ENCODE measurements at regions not wholly inside any gene's neighbourhood (a gene's known extent, or its start where the extent isn't known, plus 50 kb on each side); places are given as distances from the start of the nearest gene placed in this dataset.
"Not testable (repeated sequence)": the region's sequence is repeated elsewhere in the genome, so short reads cannot be mapped to it uniquely, and the experiment has no call there.

DNA sequence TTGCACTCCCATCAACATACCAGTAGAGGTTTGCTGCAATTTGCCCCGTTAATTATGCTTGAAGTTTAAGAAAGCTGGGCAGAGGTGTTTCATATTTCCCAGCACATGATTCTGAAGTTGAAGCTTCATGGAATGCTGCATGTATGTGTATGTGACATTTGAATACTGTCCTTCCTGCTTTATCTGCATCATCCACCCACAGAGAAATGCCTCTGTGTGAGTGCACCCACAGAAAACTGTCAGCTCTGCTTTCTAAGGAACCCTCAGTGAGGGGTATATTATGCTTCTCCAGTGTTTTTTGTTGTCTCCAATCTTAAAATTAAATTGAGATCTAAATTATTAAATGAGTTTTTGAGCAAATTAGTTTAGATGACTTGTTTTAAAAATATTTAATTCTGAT is 358.1 kb upstream of the PIK3R1 start:
- Histone ChIP-seq H3K4me1 (replicated peaks; ENCODE audit: insufficient read depth) (no peaks in the 10 kb centered on the region), H3K4me2 (no peak overlapping the region), H3K36me3 (ENCODE audit: low read depth) (no peaks in the 10 kb centered on the region), H2AFZ (no peak overlapping the region), H3K4me3 (no peak overlapping the region), H4K20me1 (ENCODE audit: insufficient read depth) (no peaks in the 10 kb centered on the region), H3F3A (ENCODE audit: insufficient read depth, low read depth) (no peaks in the 10 kb centered on the region), H3K9me3 (ENCODE audit: insufficient read depth, low read depth) (no peaks in the 10 kb centered on the region; the same call in 1 of the 2 replicates), H3K27me3 (ENCODE audit: insufficient read depth, low read depth) (no peaks in the 10 kb centered on the region), H3K27ac (no peak overlapping the region), H3K9me2 (ENCODE audit: insufficient read depth) (no peaks in the 10 kb centered on the region), H3K79me2 (ENCODE audit: low read depth) (no peaks in the 10 kb centered on the region)
- TF ChIP-seq, protein P1, sequence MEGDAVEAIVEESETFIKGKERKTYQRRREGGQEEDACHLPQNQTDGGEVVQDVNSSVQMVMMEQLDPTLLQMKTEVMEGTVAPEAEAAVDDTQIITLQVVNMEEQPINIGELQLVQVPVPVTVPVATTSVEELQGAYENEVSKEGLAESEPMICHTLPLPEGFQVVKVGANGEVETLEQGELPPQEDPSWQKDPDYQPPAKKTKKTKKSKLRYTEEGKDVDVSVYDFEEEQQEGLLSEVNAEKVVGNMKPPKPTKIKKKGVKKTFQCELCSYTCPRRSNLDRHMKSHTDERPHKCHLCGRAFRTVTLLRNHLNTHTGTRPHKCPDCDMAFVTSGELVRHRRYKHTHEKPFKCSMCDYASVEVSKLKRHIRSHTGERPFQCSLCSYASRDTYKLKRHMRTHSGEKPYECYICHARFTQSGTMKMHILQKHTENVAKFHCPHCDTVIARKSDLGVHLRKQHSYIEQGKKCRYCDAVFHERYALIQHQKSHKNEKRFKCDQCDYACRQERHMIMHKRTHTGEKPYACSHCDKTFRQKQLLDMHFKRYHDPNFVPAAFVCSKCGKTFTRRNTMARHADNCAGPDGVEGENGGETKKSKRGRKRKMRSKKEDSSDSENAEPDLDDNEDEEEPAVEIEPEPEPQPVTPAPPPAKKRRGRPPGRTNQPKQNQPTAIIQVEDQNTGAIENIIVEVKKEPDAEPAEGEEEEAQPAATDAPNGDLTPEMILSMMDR (conservative IDR thresholded peaks at IDR 0.05) = no peak
- TF ChIP-seq EZH2 (IDR thresholded peaks at IDR 0.05; ENCODE audit: low read depth) = no peak
- BruUV-seq (replicated peaks) = no TSS peak
- CTCF ChIA-PET = no interaction called here
- DNase-seq = no peak
- POLR2A ChIA-PET (ENCODE audit: unreplicated experiment) = no interaction called here
- intact Hi-C loops (cut with micrococcal nuclease; ENCODE audit: unreplicated experiment) = no loop called here

DNA sequence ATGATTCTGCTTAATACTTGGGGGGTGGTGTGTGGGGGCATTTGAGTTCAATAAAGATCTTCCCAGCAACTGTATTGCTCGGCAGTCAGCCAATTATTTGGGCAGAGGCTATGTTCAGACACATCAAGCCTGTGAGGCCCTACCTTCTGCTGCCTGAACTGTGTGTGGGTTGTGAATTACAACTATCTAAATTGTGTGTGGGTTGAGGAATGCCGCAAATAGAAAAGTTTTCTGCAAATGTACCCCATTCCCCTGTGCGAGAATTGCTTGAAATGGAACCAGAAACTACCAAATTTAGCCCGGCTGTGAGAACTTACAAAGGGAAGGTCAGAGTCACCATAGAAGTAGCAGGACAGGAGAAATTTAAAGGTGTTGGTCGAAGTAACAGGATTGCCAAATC is 360.0 kb upstream of the PIK3R1 start:
- Histone ChIP-seq H3K4me3 (no peak overlapping the region), H3F3A (ENCODE audit: insufficient read depth, low read depth) (no peaks in the 10 kb centered on the region), H3K4me1 (replicated peaks; ENCODE audit: insufficient read depth) (no peaks in the 10 kb centered on the region), H3K4me2 (no peak overlapping the region), H3K79me2 (ENCODE audit: low read depth) (no peaks in the 10 kb centered on the region), H2AFZ (no peak overlapping the region), H3K36me3 (ENCODE audit: low read depth) (no peaks in the 10 kb centered on the region), H3K27me3 (ENCODE audit: insufficient read depth, low read depth) (no peaks in the 10 kb centered on the region), H3K27ac (no peak overlapping the region), H3K9me3 (ENCODE audit: insufficient read depth, low read depth) (no peaks in the 10 kb centered on the region; the same call in 1 of the 2 replicates), H3K9me2 (ENCODE audit: insufficient read depth) (no peaks in the 10 kb centered on the region), H4K20me1 (ENCODE audit: insufficient read depth) (no peaks in the 10 kb centered on the region)
- POLR2A ChIA-PET (ENCODE audit: unreplicated experiment) = no interaction called here
- no peak for DNase-seq
- TF ChIP-seq, protein P1 (conservative IDR thresholded peaks at IDR 0.05) = no peak
- no peak for TF ChIP-seq EZH2 (IDR thresholded peaks at IDR 0.05; ENCODE audit: low read depth)
- no TSS peak for BruUV-seq (replicated peaks)
- intact Hi-C loops (cut with micrococcal nuclease; ENCODE audit: unreplicated experiment) = no loop called here
- CTCF ChIA-PET = no interaction called here

GRCh38 chr5:67850906-67851305 is 364.6 kb upstream of the PIK3R1 start:
- H3K36me3 ChIP-seq (ENCODE audit: low read depth); H2AFZ ChIP-seq; H3K4me3 ChIP-seq; H3F3A ChIP-seq (ENCODE audit: insufficient read depth, low read depth); H3K4me2 ChIP-seq; POLR2A ChIA-PET (ENCODE audit: unreplicated experiment); intact Hi-C loops (cut with micrococcal nuclease; ENCODE audit: unreplicated experiment); H3K79me2 ChIP-seq (ENCODE audit: low read depth); H4K20me1 ChIP-seq (ENCODE audit: insufficient read depth); DNase-seq; H3K9me2 ChIP-seq (ENCODE audit: insufficient read depth); H3K27ac ChIP-seq; H3K4me1 ChIP-seq (replicated peaks; ENCODE audit: insufficient read depth); H3K9me3 ChIP-seq (ENCODE audit: insufficient read depth, low read depth); BruUV-seq (replicated peaks); CTCF ChIA-PET; H3K27me3 ChIP-seq (ENCODE audit: insufficient read depth, low read depth): not testable (repeated sequence)

GRCh38 chr5:67844924-67845323 is 370.6 kb upstream of the PIK3R1 start:
- ChIA-PET CTCF (no interaction called here), POLR2A (ENCODE audit: unreplicated experiment) (no interaction called here)
- Histone ChIP-seq H3K9me3 (ENCODE audit: insufficient read depth, low read depth) (no peaks in the 10 kb centered on the region), H3K79me2 (ENCODE audit: low read depth) (no peaks in the 10 kb centered on the region), H4K20me1 (ENCODE audit: insufficient read depth) (no peaks in the 10 kb centered on the region; the same call in 1 of the 2 replicates), H3K27ac (no peak overlapping the region), H3K4me3 (no peak overlapping the region), H3K4me1 (replicated peaks; ENCODE audit: insufficient read depth) (no peaks in the 10 kb centered on the region), H3F3A (ENCODE audit: insufficient read depth, low read depth) (no peaks in the 10 kb centered on the region), H3K27me3 (ENCODE audit: insufficient read depth, low read depth) (no peaks in the 10 kb centered on the region), H3K36me3 (ENCODE audit: low read depth) (no peaks in the 10 kb centered on the region), H3K9me2 (ENCODE audit: insufficient read depth) (no peaks in the 10 kb centered on the region), H2AFZ (no peak overlapping the region), H3K4me2 (no peak overlapping the region)
- intact Hi-C loops (cut with micrococcal nuclease; ENCODE audit: unreplicated experiment) = no loop called here
- DNase-seq = no peak
- TF ChIP-seq, protein P1 (conservative IDR thresholded peaks at IDR 0.05) = no peak
- TF ChIP-seq EZH2 (IDR thresholded peaks at IDR 0.05; ENCODE audit: low read depth) = no peak
- BruUV-seq (replicated peaks) = no TSS peak
